NT2/D1 (cell line): ENCODE measurements at regions not wholly inside any gene's neighbourhood (a gene's known extent, or its start where the extent isn't known, plus 50 kb on each side); places are given as distances from the start of the nearest gene placed in this dataset.

Source experiments
- SUZ12 ChIP-seq: IDR thresholded peaks from 2 replicates; pipeline ENCODE4 v1.6.1; 2011; ENCODE audit not compliant: insufficient read length, insufficient read depth; ENCODE audit errors: extremely low read depth
- ZNF274 ChIP-seq: IDR thresholded peaks from 2 replicates; pipeline ENCODE4 v1.6.1; 2011; ENCODE audit warnings: mild to moderate bottlenecking, low read depth, low read length

DNA sequence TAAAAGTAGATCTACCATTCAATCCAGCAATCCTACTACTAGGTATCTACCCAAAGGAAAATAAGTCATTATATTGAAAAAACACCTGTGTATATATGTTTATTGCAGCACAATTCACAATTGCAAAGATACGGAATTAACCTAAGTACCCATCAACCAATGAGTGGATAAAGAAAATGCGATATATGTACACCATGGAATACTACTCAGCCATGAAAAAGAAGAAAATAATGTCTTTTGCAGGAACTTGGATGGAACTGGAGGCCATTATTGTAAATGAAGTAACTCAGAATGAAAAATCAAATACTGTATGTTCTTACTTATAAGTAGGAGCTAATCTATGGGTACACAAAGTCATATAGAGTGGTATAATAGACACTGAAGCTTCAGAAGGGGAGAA lies 63.4 kb upstream of the PITX1 start:
- TF ChIP-seq ZNF274 (no peak), SUZ12 (no peak)
